ENCODE measurements at regions not wholly inside any gene's neighbourhood (a gene's known extent, or its start where the extent isn't known, plus 50 kb on each side); places are given as distances from the start of the nearest gene placed in this dataset.
"Not testable (repeated sequence)": the region's sequence is repeated elsewhere in the genome, so short reads cannot be mapped to it uniquely, and the experiment has no call there.

DNA sequence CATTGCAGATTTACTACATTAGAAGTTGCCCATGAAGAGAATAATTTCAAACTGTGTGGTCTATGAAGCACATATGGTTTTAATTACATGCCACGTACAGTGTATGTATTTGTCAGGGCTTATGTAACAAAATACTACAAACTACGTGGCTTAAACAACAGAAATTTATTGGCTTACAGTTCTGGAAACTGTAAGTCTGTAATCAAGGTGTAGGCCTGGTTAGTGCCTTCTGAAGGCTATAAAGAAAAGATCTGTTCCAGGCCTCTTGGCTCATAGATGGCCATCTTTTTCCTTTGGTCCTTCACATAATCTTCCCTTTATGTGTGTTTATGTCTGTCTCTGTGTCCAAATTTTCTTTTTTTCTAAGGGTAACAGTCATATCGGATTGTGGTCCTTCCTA lies 1160.2 kb downstream of the FAM133A start:
- Mint-ChIP-seq H3K27ac (no peak overlapping the region), H3K9me3 (peaks cover 0 to 7% (median 0%) of the 10 kb centered on the region in 7 donors), H3K4me1 (no peaks in the 10 kb centered on the region), H3K36me3 (no peaks in the 10 kb centered on the region), H3K27me3 (no peaks in the 10 kb centered on the region), H3K4me3 (no peak overlapping the region)
- Histone ChIP-seq H3K4me1 (ENCODE audit: control insufficient read depth, insufficient read depth, low read length, poor library complexity, severe bottlenecking) (no peaks in the 10 kb centered on the region), H3K9me3 (ENCODE audit: control insufficient read depth in 2 of 2, low read length in 2 of 2) (no peaks in the 10 kb centered on the region), H3K36me3 (ENCODE audit: control insufficient read depth, insufficient read depth, low read length) (no peaks in the 10 kb centered on the region), H3K27me3 (ENCODE audit: control insufficient read depth, insufficient read depth, low read length) (no peaks in the 10 kb centered on the region), H3K4me3 (ENCODE audit: low read depth, low read length) (no peak overlapping the region), H3K27ac (ENCODE audit: insufficient read depth, low read length, poor library complexity, severe bottlenecking) (no peak overlapping the region)
- ATAC-seq (ENCODE audit: low read depth in 2 of 2) = no peak
- DNase-seq = no peak

DNA sequence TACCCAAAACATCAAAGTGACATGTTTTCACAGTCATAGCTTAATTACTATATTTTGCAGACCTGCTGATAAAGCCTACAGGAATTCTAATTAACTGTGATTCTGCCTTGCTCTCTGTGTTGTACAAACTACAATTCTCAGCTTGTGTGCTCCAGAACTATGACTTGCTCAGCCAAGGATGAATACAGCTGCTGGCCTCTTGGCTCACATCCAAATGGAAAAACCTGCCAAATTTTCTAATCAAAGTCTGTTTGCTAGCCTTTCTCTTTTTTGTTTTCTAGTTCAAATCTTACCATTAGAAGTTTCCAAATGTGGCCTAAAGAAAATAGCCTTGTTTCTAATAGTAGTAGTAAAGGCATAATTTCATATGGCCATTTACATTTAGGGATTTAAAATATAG lies 1176.8 kb downstream of the FAM133A start:
- Mint-ChIP-seq H3K4me3 (no peak overlapping the region), H3K4me1 (no peaks in the 10 kb centered on the region), H3K27ac (no peak overlapping the region), H3K27me3 (no peaks in the 10 kb centered on the region), H3K36me3 (no peaks in the 10 kb centered on the region), H3K9me3 (peaks cover 0 to 3% (median 0%) of the 10 kb centered on the region in 7 donors)
- Histone ChIP-seq H3K4me1 (ENCODE audit: control insufficient read depth, insufficient read depth, low read length, poor library complexity, severe bottlenecking) (no peaks in the 10 kb centered on the region), H3K4me3 (ENCODE audit: low read depth, low read length) (no peak overlapping the region), H3K27me3 (ENCODE audit: control insufficient read depth, insufficient read depth, low read length) (no peaks in the 10 kb centered on the region), H3K27ac (ENCODE audit: insufficient read depth, low read length, poor library complexity, severe bottlenecking) (no peak overlapping the region), H3K9me3 (ENCODE audit: control insufficient read depth in 2 of 2, low read length in 2 of 2) (no peaks in the 10 kb centered on the region), H3K36me3 (ENCODE audit: control insufficient read depth, insufficient read depth, low read length) (no peaks in the 10 kb centered on the region)
- DNase-seq = no peak
- no peak for ATAC-seq (ENCODE audit: low read depth in 2 of 2)

DNA sequence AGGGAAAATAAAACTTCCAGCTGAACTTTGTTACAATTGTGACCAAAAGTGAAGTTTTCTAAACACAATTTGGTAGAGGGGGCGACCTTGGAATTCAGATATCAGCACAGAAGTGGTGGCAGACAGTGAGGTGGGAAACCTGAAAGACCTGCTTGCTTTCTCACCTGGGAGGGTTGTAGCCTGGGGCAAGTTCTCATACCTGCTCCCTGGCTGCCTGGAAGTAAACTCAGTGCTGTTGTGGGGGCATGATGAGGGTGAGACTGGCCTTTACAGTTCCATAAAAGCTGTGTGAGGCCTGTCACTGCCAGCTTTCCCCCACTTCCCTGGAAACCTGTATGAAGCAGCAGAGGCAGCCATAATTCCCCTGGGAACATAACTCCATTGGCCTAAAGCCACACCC lies 1180.2 kb downstream of the FAM133A start:
- DNase-seq (no peak), ATAC-seq (ENCODE audit: low read depth in 2 of 2) (no peak)
- no peaks in the 10 kb centered on the region for H3K4me1 ChIP-seq (ENCODE audit: control insufficient read depth, insufficient read depth, low read length, poor library complexity, severe bottlenecking)
- Mint-ChIP-seq H3K9me3 (peaks cover 0 to 5% (median 0%) of the 10 kb centered on the region in 7 donors), H3K36me3 (no peaks in the 10 kb centered on the region), H3K4me3 (no peak overlapping the region), H3K4me1 (no peaks in the 10 kb centered on the region), H3K27me3 (no peaks in the 10 kb centered on the region), H3K27ac (no peak overlapping the region)
- no peak overlapping the region for H3K4me3 ChIP-seq (ENCODE audit: low read depth, low read length)
- no peaks in the 10 kb centered on the region for H3K36me3 ChIP-seq (ENCODE audit: control insufficient read depth, insufficient read depth, low read length)
- no peak overlapping the region for H3K27ac ChIP-seq (ENCODE audit: insufficient read depth, low read length, poor library complexity, severe bottlenecking)
- H3K9me3 ChIP-seq (ENCODE audit: control insufficient read depth in 2 of 2, low read length in 2 of 2) = no peaks in the 10 kb centered on the region
- no peaks in the 10 kb centered on the region for H3K27me3 ChIP-seq (ENCODE audit: control insufficient read depth, insufficient read depth, low read length)

DNA sequence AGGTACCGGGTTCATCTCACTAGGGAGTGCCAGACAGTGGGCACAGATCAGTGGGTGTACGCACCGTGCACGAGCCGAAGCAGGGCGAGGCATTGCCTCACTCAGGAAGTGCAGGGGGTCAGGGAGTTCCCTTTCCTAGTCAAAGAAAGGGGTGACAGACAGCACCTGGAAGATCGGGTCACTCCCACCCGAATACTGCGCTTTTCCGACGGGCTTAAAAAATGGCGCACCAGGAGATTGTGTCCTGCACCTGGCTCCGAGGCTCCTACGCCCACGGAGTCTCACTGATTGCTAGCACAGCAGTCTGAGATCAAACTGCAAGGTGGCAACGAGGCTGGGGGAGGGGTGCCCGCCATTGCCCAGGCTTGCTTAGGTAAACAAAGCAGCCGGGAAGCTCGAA lies 1188.5 kb downstream of the FAM133A start:
- not testable (repeated sequence) for H3K27ac ChIP-seq (ENCODE audit: insufficient read depth, low read length, poor library complexity, severe bottlenecking); H3K4me3 Mint-ChIP-seq; ATAC-seq (ENCODE audit: low read depth in 2 of 2); DNase-seq; H3K9me3 ChIP-seq (ENCODE audit: control insufficient read depth in 2 of 2, low read length in 2 of 2); H3K4me1 Mint-ChIP-seq; H3K27ac Mint-ChIP-seq; H3K36me3 Mint-ChIP-seq; H3K36me3 ChIP-seq (ENCODE audit: control insufficient read depth, insufficient read depth, low read length); H3K4me3 ChIP-seq (ENCODE audit: low read depth, low read length); H3K27me3 ChIP-seq (ENCODE audit: control insufficient read depth, insufficient read depth, low read length); H3K27me3 Mint-ChIP-seq; H3K9me3 Mint-ChIP-seq; H3K4me1 ChIP-seq (ENCODE audit: control insufficient read depth, insufficient read depth, low read length, poor library complexity, severe bottlenecking)

DNA sequence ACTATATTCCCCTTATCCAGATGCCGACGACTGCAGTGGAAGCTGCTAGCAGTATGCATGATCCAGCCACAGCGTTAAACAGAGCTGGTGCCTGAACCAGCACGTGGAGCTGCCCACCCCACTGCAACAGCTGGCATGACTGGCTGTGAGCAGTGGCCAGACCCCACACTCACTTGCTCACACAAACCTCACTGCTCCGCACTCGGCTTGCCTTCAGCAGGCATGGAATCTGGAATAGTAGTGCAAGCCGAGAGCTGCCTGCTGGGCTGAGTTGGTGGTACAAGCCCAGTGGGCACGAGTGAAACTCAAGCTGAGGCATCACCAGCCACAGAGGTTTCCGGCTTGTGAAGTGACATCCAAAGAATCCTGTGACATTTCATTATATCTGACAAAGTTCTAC lies 1197.6 kb downstream of the FAM133A start:
- Mint-ChIP-seq H3K36me3 (no peaks in the 10 kb centered on the region), H3K9me3 (peaks cover 0 to 4% (median 0%) of the 10 kb centered on the region in 7 donors), H3K4me3 (no peak overlapping the region), H3K27ac (no peak overlapping the region), H3K27me3 (no peaks in the 10 kb centered on the region), H3K4me1 (no peaks in the 10 kb centered on the region)
- Histone ChIP-seq H3K4me3 (ENCODE audit: low read depth, low read length) (no peak overlapping the region), H3K36me3 (ENCODE audit: control insufficient read depth, insufficient read depth, low read length) (no peaks in the 10 kb centered on the region), H3K27ac (ENCODE audit: insufficient read depth, low read length, poor library complexity, severe bottlenecking) (no peak overlapping the region), H3K9me3 (ENCODE audit: control insufficient read depth in 2 of 2, low read length in 2 of 2) (no peaks in the 10 kb centered on the region), H3K27me3 (ENCODE audit: control insufficient read depth, insufficient read depth, low read length) (no peaks in the 10 kb centered on the region), H3K4me1 (ENCODE audit: control insufficient read depth, insufficient read depth, low read length, poor library complexity, severe bottlenecking) (no peaks in the 10 kb centered on the region)
- ATAC-seq (ENCODE audit: low read depth in 2 of 2) (no peak), DNase-seq (no peak)

DNA sequence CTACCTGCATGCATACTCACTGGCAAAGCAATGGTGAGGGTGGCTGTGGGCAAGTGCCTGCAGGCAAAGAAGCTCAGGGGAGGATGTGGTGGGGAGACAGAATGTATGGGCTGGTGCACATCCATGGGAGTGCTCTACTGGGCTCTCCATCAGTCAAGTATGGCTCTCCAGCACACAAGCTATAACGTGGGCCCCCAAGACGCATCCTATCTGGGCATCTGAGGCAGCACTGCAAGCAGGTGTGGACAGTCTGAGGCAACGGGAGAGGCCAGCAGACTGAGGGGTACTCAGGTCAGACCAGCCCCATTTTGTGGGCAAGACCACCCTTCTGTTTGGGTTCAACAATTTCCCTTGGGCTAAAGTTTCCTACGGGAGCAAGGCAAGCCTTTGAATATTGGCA lies 1227.8 kb downstream of the FAM133A start:
- Histone ChIP-seq H3K9me3 (ENCODE audit: control insufficient read depth in 2 of 2, low read length in 2 of 2) (no peaks in the 10 kb centered on the region), H3K4me1 (ENCODE audit: control insufficient read depth, insufficient read depth, low read length, poor library complexity, severe bottlenecking) (no peaks in the 10 kb centered on the region), H3K36me3 (ENCODE audit: control insufficient read depth, insufficient read depth, low read length) (no peaks in the 10 kb centered on the region), H3K27me3 (ENCODE audit: control insufficient read depth, insufficient read depth, low read length) (no peaks in the 10 kb centered on the region), H3K4me3 (ENCODE audit: low read depth, low read length) (no peak overlapping the region), H3K27ac (ENCODE audit: insufficient read depth, low read length, poor library complexity, severe bottlenecking) (no peak overlapping the region)
- Mint-ChIP-seq H3K27ac (no peak overlapping the region), H3K27me3 (no peaks in the 10 kb centered on the region), H3K36me3 (no peaks in the 10 kb centered on the region), H3K4me3 (no peak overlapping the region), H3K4me1 (no peaks in the 10 kb centered on the region), H3K9me3 (peaks cover 0 to 7% (median 0%) of the 10 kb centered on the region in 7 donors)
- DNase-seq (no peak), ATAC-seq (ENCODE audit: low read depth in 2 of 2) (no peak)

DNA sequence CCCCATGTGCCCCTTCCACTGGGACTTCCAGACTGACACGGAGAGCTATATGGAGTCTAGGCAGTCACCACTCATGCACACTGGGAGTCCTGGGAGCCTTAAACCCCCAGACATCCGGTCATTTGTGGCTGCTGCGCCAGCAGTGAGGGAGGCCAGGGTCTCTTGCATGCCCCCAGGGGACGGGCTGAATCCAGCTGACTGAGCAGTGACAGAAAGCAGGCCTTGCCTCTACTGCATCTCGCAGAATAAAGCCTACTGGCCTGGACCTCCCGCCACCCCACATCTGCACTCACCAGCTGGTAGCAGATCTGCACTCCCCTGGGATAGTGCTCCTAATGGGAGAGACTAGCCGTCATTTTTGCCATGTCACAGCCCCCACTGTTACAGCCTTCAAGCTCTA lies 1234.2 kb downstream of the FAM133A start:
- no peak for ATAC-seq (ENCODE audit: low read depth in 2 of 2)
- H3K36me3 Mint-ChIP-seq = no peaks in the 10 kb centered on the region
- no peaks in the 10 kb centered on the region for H3K4me1 Mint-ChIP-seq

DNA sequence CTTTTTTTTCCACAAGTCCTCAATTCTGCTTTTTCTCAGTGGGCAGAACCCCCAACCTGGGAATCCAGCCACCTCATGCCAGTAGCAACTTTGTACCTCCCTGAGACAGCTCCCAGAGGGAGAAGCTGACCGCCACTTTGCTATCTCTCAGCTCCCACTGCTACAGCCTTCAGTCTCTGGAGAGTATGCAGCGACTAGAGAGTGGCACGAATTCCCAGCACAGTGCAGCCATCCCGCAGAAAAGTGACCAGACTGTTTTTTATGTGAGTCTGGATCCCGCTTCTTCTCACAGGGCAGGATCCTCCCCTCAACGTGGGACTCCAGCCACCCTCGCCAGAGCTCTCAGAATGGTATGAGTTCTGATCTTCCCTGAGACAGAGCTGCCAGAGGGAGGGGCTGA lies 1234.6 kb downstream of the FAM133A start:
- H3K4me3 ChIP-seq (ENCODE audit: low read depth, low read length) = no peak overlapping the region
- Mint-ChIP-seq H3K27me3 (no peaks in the 10 kb centered on the region), H3K27ac (no peak overlapping the region), H3K4me3 (no peak overlapping the region), H3K9me3 (peaks cover 0 to 2% (median 0%) of the 10 kb centered on the region in 7 donors), H3K36me3 (no peaks in the 10 kb centered on the region), H3K4me1 (no peaks in the 10 kb centered on the region)
- no peaks in the 10 kb centered on the region for H3K4me1 ChIP-seq (ENCODE audit: control insufficient read depth, insufficient read depth, low read length, poor library complexity, severe bottlenecking)
- ATAC-seq (ENCODE audit: low read depth in 2 of 2) = no peak
- no peak for DNase-seq
- no peaks in the 10 kb centered on the region for H3K27me3 ChIP-seq (ENCODE audit: control insufficient read depth, insufficient read depth, low read length)
- H3K9me3 ChIP-seq (ENCODE audit: control insufficient read depth in 2 of 2, low read length in 2 of 2) = no peaks in the 10 kb centered on the region
- no peaks in the 10 kb centered on the region for H3K36me3 ChIP-seq (ENCODE audit: control insufficient read depth, insufficient read depth, low read length)
- no peak overlapping the region for H3K27ac ChIP-seq (ENCODE audit: insufficient read depth, low read length, poor library complexity, severe bottlenecking)

More for the DNA sequence above, 1234.2 kb downstream of the FAM133A start:
- no peak for DNase-seq
- H3K9me3 Mint-ChIP-seq = peaks cover 0 to 2% (median 0%) of the 10 kb centered on the region in 7 donors
- no peaks in the 10 kb centered on the region for H3K4me1 ChIP-seq (ENCODE audit: control insufficient read depth, insufficient read depth, low read length, poor library complexity, severe bottlenecking)
- no peaks in the 10 kb centered on the region for H3K27me3 Mint-ChIP-seq
- H3K9me3 ChIP-seq (ENCODE audit: control insufficient read depth in 2 of 2, low read length in 2 of 2) = no peaks in the 10 kb centered on the region
- H3K4me3 Mint-ChIP-seq = no peak overlapping the region
- no peak overlapping the region for H3K4me3 ChIP-seq (ENCODE audit: low read depth, low read length)
- no peak overlapping the region for H3K27ac ChIP-seq (ENCODE audit: insufficient read depth, low read length, poor library complexity, severe bottlenecking)
- no peak overlapping the region for H3K27ac Mint-ChIP-seq
- no peaks in the 10 kb centered on the region for H3K27me3 ChIP-seq (ENCODE audit: control insufficient read depth, insufficient read depth, low read length)
- H3K36me3 ChIP-seq (ENCODE audit: control insufficient read depth, insufficient read depth, low read length) = no peaks in the 10 kb centered on the region
